ENCODE measurements at regions not wholly inside any gene's neighbourhood (a gene's known extent, or its start where the extent isn't known, plus 50 kb on each side); places are given as distances from the start of the nearest gene placed in this dataset.
A peak's percentile ranks its signal among the peaks of the same experiment; 100 is the strongest.
"Not testable (repeated sequence)": the region's sequence is repeated elsewhere in the genome, so short reads cannot be mapped to it uniquely, and the experiment has no call there.

DNA sequence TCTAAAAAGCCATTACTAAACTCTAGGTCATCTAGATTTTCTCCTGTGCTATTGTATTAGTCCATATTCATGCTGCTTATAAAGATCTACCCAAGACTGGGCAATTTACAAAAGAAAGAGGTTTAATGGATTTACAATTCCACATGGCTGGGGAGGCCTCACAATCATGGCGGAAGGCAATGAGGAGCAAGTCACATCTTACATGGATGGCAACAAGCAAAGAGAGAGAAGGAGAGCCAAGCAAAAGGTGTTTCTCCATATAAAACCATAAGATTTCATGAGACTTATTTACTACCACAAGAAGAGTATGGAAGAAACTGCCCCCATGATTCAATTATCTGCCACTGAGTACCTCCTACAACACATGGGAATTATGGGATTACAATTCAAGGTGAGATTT, 69.6 kb upstream of the CCDC6 start:
- H3K36me3 ChIP-seq (ENCODE audit: insufficient read depth, low read length); H3K4me3 ChIP-seq (ENCODE audit: low read length); H3K4me1 ChIP-seq (ENCODE audit: insufficient read depth, low read length); H3K27me3 ChIP-seq (ENCODE audit: insufficient read depth, low read length); H3K9me3 ChIP-seq (ENCODE audit: low read length); H2AFZ ChIP-seq (ENCODE audit: low read depth, low read length): not testable (repeated sequence)

GRCh38 chr10:59971915-59972314, 65.6 kb upstream of the CCDC6 start:
- H3K36me3 ChIP-seq (ENCODE audit: insufficient read depth, low read length): no peaks in the 10 kb centered on the region
- H3K4me1 ChIP-seq (ENCODE audit: insufficient read depth, low read length): no peaks in the 10 kb centered on the region
- peak overlapping the region; percentile 37 for H2AFZ ChIP-seq (ENCODE audit: low read depth, low read length)
- no peak overlapping the region for H3K4me3 ChIP-seq (ENCODE audit: low read length)
- no peaks in the 10 kb centered on the region for H3K9me3 ChIP-seq (ENCODE audit: low read length)
- H3K27me3 ChIP-seq (ENCODE audit: insufficient read depth, low read length): no peaks in the 10 kb centered on the region

DNA sequence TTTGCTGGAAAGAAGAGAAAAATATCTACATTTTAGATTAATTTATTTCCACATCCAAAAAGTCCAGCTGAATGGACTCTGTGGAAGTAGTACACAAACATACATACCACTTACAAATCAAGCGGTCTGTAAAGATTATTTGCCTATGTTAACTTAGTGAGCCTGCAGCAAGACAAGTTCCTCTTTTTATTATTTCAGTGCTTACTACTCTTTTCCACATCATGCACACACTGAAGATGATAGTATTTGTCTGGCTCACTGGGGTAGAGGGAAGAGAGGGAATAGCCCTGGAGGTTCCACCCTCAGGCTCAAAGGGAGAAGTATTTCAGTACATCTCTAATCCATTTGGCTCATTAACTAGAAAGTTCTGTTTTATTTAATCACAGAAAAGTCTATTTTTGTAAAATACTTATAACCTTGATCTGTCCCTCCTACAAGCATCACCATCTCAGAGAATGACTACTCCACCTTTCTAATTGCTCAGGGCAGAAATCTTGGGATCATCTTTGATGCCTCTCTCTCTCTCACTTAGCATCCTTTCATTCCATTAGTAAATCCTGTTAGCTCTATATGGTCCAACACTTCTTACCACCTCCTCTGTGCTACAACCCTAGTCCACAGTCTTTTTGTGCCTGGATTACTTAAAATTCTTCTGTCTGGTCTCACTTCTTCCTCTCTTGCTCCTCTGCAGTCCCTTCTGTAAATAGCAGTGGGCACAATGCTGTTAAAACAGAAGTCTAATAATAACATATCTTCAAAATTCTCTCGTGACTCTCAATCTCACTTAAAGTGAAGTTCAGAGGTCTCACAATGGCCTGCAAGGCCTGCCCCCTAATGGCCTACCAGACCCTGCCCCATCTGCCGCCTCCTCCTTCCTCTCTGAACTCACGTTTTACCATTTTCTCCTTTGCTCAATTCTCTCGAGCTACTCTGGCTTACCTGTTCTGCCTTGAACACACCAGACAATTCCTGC, 64.3 kb upstream of the CCDC6 start:
- Histone ChIP-seq H3K4me3 (ENCODE audit: low read length) (no peak overlapping the region), H2AFZ (ENCODE audit: low read depth, low read length) (peak overlapping the region; percentile 13), H3K27me3 (ENCODE audit: insufficient read depth, low read length) (no peaks in the 10 kb centered on the region), H3K9me3 (ENCODE audit: low read length) (no peaks in the 10 kb centered on the region), H3K4me1 (ENCODE audit: insufficient read depth, low read length) (no peaks in the 10 kb centered on the region), H3K36me3 (ENCODE audit: insufficient read depth, low read length) (no peaks in the 10 kb centered on the region)

DNA sequence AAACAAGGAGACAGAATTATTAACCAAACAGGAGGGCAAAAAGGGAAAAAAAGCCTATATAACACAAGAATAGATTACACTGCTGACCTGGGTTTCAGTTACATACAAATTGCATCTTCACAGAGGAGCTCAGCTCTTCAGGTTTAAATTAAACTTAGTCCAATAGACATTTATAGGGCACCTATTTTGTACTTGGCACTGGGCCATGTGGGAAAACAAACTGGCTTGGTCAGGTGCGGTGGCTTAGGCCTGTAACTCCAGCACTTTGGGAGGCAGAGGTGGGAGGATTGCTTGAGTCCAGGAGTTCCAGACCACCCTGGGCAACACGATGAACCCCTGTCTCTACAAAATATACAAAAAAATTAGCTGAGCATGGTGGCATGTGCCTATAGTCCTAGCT, 62.3 kb upstream of the CCDC6 start:
- no peaks in the 10 kb centered on the region for H3K36me3 ChIP-seq (ENCODE audit: insufficient read depth, low read length)
- H2AFZ ChIP-seq (ENCODE audit: low read depth, low read length): no peak overlapping the region
- no peaks in the 10 kb centered on the region for H3K9me3 ChIP-seq (ENCODE audit: low read length)
- no peaks in the 10 kb centered on the region for H3K27me3 ChIP-seq (ENCODE audit: insufficient read depth, low read length)
- no peaks in the 10 kb centered on the region for H3K4me1 ChIP-seq (ENCODE audit: insufficient read depth, low read length)
- no peak overlapping the region for H3K4me3 ChIP-seq (ENCODE audit: low read length)

- Histone ChIP-seq H2AFZ (ENCODE audit: low read depth, low read length) (no peak overlapping the region), H3K4me1 (ENCODE audit: insufficient read depth, low read length) (no peaks in the 10 kb centered on the region), H3K36me3 (ENCODE audit: insufficient read depth, low read length) (no peaks in the 10 kb centered on the region), H3K9me3 (ENCODE audit: low read length) (no peaks in the 10 kb centered on the region), H3K27me3 (ENCODE audit: insufficient read depth, low read length) (no peaks in the 10 kb centered on the region), H3K4me3 (ENCODE audit: low read length) (no peak overlapping the region)
Observed at GRCh38 chr10:59967079-59967478, 60.7 kb upstream of the CCDC6 start.

GRCh38 chr10:59965899-59966650, 59.7 kb upstream of the CCDC6 start:
- H3K4me1 ChIP-seq (ENCODE audit: insufficient read depth, low read length): no peaks in the 10 kb centered on the region
- no peaks in the 10 kb centered on the region for H3K9me3 ChIP-seq (ENCODE audit: low read length)
- H3K36me3 ChIP-seq (ENCODE audit: insufficient read depth, low read length): no peaks in the 10 kb centered on the region

DNA sequence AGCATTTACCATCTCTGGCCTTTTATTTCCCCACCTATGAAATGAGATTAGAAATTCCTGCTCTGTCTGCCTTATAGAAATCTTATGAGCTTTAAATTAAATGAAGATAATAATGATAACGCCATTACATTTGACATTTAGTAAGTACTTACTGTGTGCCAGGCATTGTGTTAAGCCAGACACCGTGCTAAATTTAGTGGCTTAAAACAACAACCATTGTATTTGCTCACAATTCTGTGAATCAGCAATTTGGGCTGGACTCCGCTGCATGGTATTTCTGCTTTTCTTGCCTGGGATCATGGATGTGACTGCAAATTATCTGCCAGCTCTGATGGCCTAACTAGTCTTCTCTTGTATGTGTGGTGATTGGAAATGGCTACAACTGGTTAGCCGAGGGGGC, 56.4 kb upstream of the CCDC6 start:
- H3K4me3 ChIP-seq (ENCODE audit: low read length): no peak overlapping the region
- H2AFZ ChIP-seq (ENCODE audit: low read depth, low read length): peak overlapping the region; percentile 26
- H3K36me3 ChIP-seq (ENCODE audit: insufficient read depth, low read length): no peaks in the 10 kb centered on the region
- H3K9me3 ChIP-seq (ENCODE audit: low read length): no peaks in the 10 kb centered on the region
- no peaks in the 10 kb centered on the region for H3K27me3 ChIP-seq (ENCODE audit: insufficient read depth, low read length)
- H3K4me1 ChIP-seq (ENCODE audit: insufficient read depth, low read length): no peaks in the 10 kb centered on the region

More at GRCh38 chr10:59965899-59966650, 59.7 kb upstream of the CCDC6 start:
- H3K4me3 ChIP-seq (ENCODE audit: low read length): no peak overlapping the region
- H3K27me3 ChIP-seq (ENCODE audit: insufficient read depth, low read length): no peaks in the 10 kb centered on the region
- no peak overlapping the region for H2AFZ ChIP-seq (ENCODE audit: low read depth, low read length)

GRCh38 chr10:59960751-59961150, 54.4 kb upstream of the CCDC6 start:
- Histone ChIP-seq H3K27me3 (ENCODE audit: insufficient read depth, low read length) (no peaks in the 10 kb centered on the region), H3K36me3 (ENCODE audit: insufficient read depth, low read length) (no peaks in the 10 kb centered on the region), H3K4me1 (ENCODE audit: insufficient read depth, low read length) (no peaks in the 10 kb centered on the region), H3K9me3 (ENCODE audit: low read length) (no peaks in the 10 kb centered on the region), H2AFZ (ENCODE audit: low read depth, low read length) (no peak overlapping the region), H3K4me3 (ENCODE audit: low read length) (no peak overlapping the region)

DNA sequence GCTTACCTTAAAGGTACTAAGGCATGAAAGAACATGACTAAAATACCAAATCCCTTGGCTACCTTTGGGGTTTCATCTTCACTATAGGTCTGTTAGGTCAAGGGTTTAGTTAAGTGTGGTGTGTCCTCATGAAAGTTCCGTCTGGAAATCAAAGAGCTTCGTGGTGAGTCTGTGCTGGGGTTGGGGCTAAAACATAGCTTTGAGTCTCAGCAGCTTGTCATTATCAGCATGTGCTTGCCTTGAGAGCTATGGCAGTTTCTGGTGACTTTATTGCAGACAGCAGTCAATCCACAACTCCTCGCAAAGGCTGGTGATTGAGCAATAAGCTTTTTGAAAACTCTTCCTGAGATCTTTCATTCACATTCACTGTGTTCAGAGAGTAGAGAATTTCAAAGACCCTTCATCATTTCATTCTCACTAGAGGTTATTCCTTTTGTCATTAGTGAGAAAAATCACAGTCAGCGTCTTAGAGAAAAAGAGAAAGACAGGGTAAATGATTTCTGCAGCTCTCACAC, 53.2 kb upstream of the CCDC6 start:
- Histone ChIP-seq H3K9me3 (ENCODE audit: low read length) (no peaks in the 10 kb centered on the region), H3K36me3 (ENCODE audit: insufficient read depth, low read length) (no peaks in the 10 kb centered on the region), H3K4me3 (ENCODE audit: low read length) (no peak overlapping the region)

DNA sequence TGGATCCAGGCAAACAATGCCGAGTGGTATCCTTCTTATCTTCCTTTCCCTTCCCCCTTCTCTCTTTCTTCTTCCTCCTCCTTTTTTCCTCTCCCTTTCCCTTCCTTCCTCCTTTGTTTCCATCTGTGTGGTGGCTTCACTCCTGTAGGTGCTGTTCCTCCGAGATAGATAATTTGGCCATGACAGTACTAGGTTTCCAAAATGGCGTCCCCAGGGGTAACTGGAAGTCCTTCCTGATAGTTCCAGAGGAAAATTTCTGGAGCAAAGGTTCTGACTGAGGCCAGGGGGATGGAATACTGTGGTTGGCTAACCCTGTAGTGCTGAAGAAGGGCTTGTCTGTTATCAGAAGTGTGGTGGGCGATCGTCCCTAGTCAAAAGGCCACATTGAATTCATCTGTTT, 52.5 kb upstream of the CCDC6 start:
- no peaks in the 10 kb centered on the region for H3K9me3 ChIP-seq (ENCODE audit: low read length)
- H3K4me1 ChIP-seq (ENCODE audit: insufficient read depth, low read length): no peaks in the 10 kb centered on the region
- no peak overlapping the region for H2AFZ ChIP-seq (ENCODE audit: low read depth, low read length)

More for the DNA sequence above, 53.2 kb upstream of the CCDC6 start:
- H3K4me1 ChIP-seq (ENCODE audit: insufficient read depth, low read length): no peaks in the 10 kb centered on the region
- no peak overlapping the region for H2AFZ ChIP-seq (ENCODE audit: low read depth, low read length)
- H3K27me3 ChIP-seq (ENCODE audit: insufficient read depth, low read length): no peaks in the 10 kb centered on the region

GRCh38 chr10:59957975-59958374, 51.6 kb upstream of the CCDC6 start:
- no peaks in the 10 kb centered on the region for H3K9me3 ChIP-seq (ENCODE audit: low read length)
- H2AFZ ChIP-seq (ENCODE audit: low read depth, low read length): no peak overlapping the region
- no peaks in the 10 kb centered on the region for H3K27me3 ChIP-seq (ENCODE audit: insufficient read depth, low read length)
- no peaks in the 10 kb centered on the region for H3K36me3 ChIP-seq (ENCODE audit: insufficient read depth, low read length)
- H3K4me3 ChIP-seq (ENCODE audit: low read length): no peak overlapping the region
- H3K4me1 ChIP-seq (ENCODE audit: insufficient read depth, low read length): no peaks in the 10 kb centered on the region

More for the DNA sequence above, 52.5 kb upstream of the CCDC6 start:
- no peak overlapping the region for H3K4me3 ChIP-seq (ENCODE audit: low read length)
- no peaks in the 10 kb centered on the region for H3K27me3 ChIP-seq (ENCODE audit: insufficient read depth, low read length)
- no peaks in the 10 kb centered on the region for H3K36me3 ChIP-seq (ENCODE audit: insufficient read depth, low read length)

All from neuron (in vitro differentiated cells).